WTC11 (cell line): ENCODE measurements at regions not wholly inside any gene's neighbourhood (a gene's known extent, or its start where the extent isn't known, plus 50 kb on each side); places are given as distances from the start of the nearest gene placed in this dataset.

ENCODE experiments used
- ATAC-seq: fragments of 200-7000 bp; cut with Tn5 transposase; 2 replicates; pipeline ENCODE4 v1.10.0; 2021; ENCODE audit warnings: mild to moderate bottlenecking, moderate library complexity
- CTCF ChIA-PET: fragments of 300-600 bp; sonication (Branson Sonifier 250); formaldehyde crosslinking; loops from one replicate; lab custom pipeline; 2021; ENCODE audit warnings: antibody characterized with exemption; lab: Charles Lee
- POLR2A ChIA-PET: fragments of 350-600 bp; sonication (Branson Sonifier 250); formaldehyde crosslinking; loops from one replicate; lab custom pipeline; 2021; ENCODE audit warnings: antibody characterized with exemption; lab: Charles Lee
- DNase-seq: peaks from one replicate; pipeline ENCODE4 v3.0.0; 2021; ENCODE audit warnings: low spot score
- H3K27ac Mint-ChIP-seq: 2 replicates; pipeline ENCODE4 v1.8.0; 2021; ENCODE audit warnings: mixed read lengths
- H3K27me3 Mint-ChIP-seq: 2 replicates; pipeline ENCODE4 v1.8.0; 2021; ENCODE audit warnings: low read depth, mild to moderate bottlenecking, moderate library complexity, mixed read lengths
- H3K36me3 Mint-ChIP-seq: 2 replicates; pipeline ENCODE4 v1.8.0; 2021; ENCODE audit warnings: mixed read lengths
- H3K4me1 Mint-ChIP-seq: 2 replicates; pipeline ENCODE4 v1.8.0; 2022; ENCODE audit warnings: mixed read lengths
- H3K4me3 Mint-ChIP-seq: 2 replicates; pipeline ENCODE4 v1.8.0; 2021; ENCODE audit warnings: mild to moderate bottlenecking, moderate library complexity, mixed read lengths
- H3K9me3 Mint-ChIP-seq: 2 replicates; pipeline ENCODE4 v1.8.0; 2021; ENCODE audit warnings: mixed read lengths
- ATF3 ChIP-seq: sonication (generic); formaldehyde crosslinking; conservative IDR thresholded peaks from 2 replicates; pipeline ENCODE4 v1.8.1; 2022; ENCODE audit warnings: mild to moderate bottlenecking, missing genetic modification reagents
- CREM ChIP-seq: sonication (generic); formaldehyde crosslinking; IDR thresholded peaks from 2 replicates; pipeline ENCODE4 v1.8.1; 2022; ENCODE audit warnings: mild to moderate bottlenecking, missing genetic modification reagents, moderate library complexity
- EMX1 ChIP-seq: fragments of 250-450 bp; sonication (Bioruptor Pico); IDR thresholded peaks from 2 replicates; pipeline ENCODE4 v1.8.0; 2021; ENCODE audit warnings: mild to moderate bottlenecking
- FOXP1 ChIP-seq: sonication (generic); formaldehyde crosslinking; IDR thresholded peaks from 2 replicates; pipeline ENCODE4 v1.8.0; 2022; ENCODE audit warnings: missing genetic modification reagents, mild to moderate bottlenecking, moderate library complexity, borderline replicate concordance
- GRHL2 ChIP-seq: fragments of 250-450 bp; sonication (Bioruptor Pico); IDR thresholded peaks from 2 replicates; pipeline ENCODE4 v1.8.0; 2022; ENCODE audit warnings: mild to moderate bottlenecking, moderate library complexity; ENCODE audit not compliant: insufficient replicate concordance, severe bottlenecking
- HMGXB4 ChIP-seq: sonication (generic); formaldehyde crosslinking; IDR thresholded peaks from 2 replicates; pipeline ENCODE4 v1.8.1; 2023; ENCODE audit warnings: mild to moderate bottlenecking, moderate library complexity, missing genetic modification reagents
- IRF1 ChIP-seq: sonication (generic); formaldehyde crosslinking; IDR thresholded peaks from 2 replicates; pipeline ENCODE4 v1.8.0; 2023; ENCODE audit warnings: missing genetic modification reagents
- MAX ChIP-seq: sonication (generic); formaldehyde crosslinking; IDR thresholded peaks from 2 replicates; pipeline ENCODE4 v1.8.0; 2022; ENCODE audit warnings: mild to moderate bottlenecking, missing genetic modification reagents
- NFATC4 ChIP-seq: fragments of 250-450 bp; sonication (Bioruptor Pico); IDR thresholded peaks from 2 replicates; pipeline ENCODE4 v1.9.0; 2021; ENCODE audit warnings: mild to moderate bottlenecking
- NFE2L1 ChIP-seq: sonication (generic); formaldehyde crosslinking; IDR thresholded peaks from 2 replicates; pipeline ENCODE4 v1.8.1; 2023; ENCODE audit warnings: missing genetic modification reagents
- RELA ChIP-seq: sonication (generic); formaldehyde crosslinking; IDR thresholded peaks from 2 replicates; pipeline ENCODE4 v1.8.1; 2022; ENCODE audit warnings: missing genetic modification reagents, mild to moderate bottlenecking, borderline replicate concordance
- SMAD4 ChIP-seq: sonication (generic); formaldehyde crosslinking; IDR thresholded peaks from 2 replicates; pipeline ENCODE4 v1.8.0; 2022; ENCODE audit warnings: mild to moderate bottlenecking, missing genetic modification reagents
- TEAD4 ChIP-seq: sonication (generic); formaldehyde crosslinking; IDR thresholded peaks from 2 replicates; pipeline ENCODE4 v1.8.0; 2022; ENCODE audit warnings: mild to moderate bottlenecking, missing genetic modification reagents
- USF1 ChIP-seq: sonication (generic); formaldehyde crosslinking; IDR thresholded peaks from 2 replicates; pipeline ENCODE4 v1.8.0; 2022; ENCODE audit warnings: mild to moderate bottlenecking, missing genetic modification reagents
- ZBTB21 ChIP-seq: sonication (generic); formaldehyde crosslinking; IDR thresholded peaks from 2 replicates; pipeline ENCODE4 v1.8.1; 2023; ENCODE audit warnings: mild to moderate bottlenecking, missing genetic modification reagents, borderline replicate concordance
- ZNF671 ChIP-seq: fragments of 250-450 bp; sonication (Bioruptor Pico); IDR thresholded peaks from 2 replicates; pipeline ENCODE4 v1.8.0; 2021; ENCODE audit warnings: mild to moderate bottlenecking
- TF ChIP-seq, protein P1 (sequence below): sonication (generic); formaldehyde crosslinking; IDR thresholded peaks from 2 replicates; pipeline ENCODE4 v1.8.0; 2023; ENCODE audit warnings: missing genetic modification reagents, mild to moderate bottlenecking, borderline replicate concordance
- TF ChIP-seq, protein P2 (sequence below): sonication (generic); formaldehyde crosslinking; IDR thresholded peaks from 2 replicates; pipeline ENCODE4 v1.8.1; 2023; ENCODE audit warnings: mild to moderate bottlenecking, missing genetic modification reagents

GRCh38 chr5:124259017-124259416 lies 487.4 kb downstream of the ZNF608 start:
- no peak for DNase-seq
- Mint-ChIP-seq H3K27ac (no peak overlapping the region), H3K9me3 (peaks cover 24% of the 10 kb centered on the region), H3K36me3 (peaks cover 13% of the 10 kb centered on the region), H3K4me1 (peaks cover 14% of the 10 kb centered on the region), H3K4me3 (no peak overlapping the region), H3K27me3 (peaks cover 7% of the 10 kb centered on the region)
- POLR2A ChIA-PET, result no interaction called here
- ATAC-seq, result no peak
- CTCF ChIA-PET, result no interaction called here
- TF ChIP-seq, protein P1, sequence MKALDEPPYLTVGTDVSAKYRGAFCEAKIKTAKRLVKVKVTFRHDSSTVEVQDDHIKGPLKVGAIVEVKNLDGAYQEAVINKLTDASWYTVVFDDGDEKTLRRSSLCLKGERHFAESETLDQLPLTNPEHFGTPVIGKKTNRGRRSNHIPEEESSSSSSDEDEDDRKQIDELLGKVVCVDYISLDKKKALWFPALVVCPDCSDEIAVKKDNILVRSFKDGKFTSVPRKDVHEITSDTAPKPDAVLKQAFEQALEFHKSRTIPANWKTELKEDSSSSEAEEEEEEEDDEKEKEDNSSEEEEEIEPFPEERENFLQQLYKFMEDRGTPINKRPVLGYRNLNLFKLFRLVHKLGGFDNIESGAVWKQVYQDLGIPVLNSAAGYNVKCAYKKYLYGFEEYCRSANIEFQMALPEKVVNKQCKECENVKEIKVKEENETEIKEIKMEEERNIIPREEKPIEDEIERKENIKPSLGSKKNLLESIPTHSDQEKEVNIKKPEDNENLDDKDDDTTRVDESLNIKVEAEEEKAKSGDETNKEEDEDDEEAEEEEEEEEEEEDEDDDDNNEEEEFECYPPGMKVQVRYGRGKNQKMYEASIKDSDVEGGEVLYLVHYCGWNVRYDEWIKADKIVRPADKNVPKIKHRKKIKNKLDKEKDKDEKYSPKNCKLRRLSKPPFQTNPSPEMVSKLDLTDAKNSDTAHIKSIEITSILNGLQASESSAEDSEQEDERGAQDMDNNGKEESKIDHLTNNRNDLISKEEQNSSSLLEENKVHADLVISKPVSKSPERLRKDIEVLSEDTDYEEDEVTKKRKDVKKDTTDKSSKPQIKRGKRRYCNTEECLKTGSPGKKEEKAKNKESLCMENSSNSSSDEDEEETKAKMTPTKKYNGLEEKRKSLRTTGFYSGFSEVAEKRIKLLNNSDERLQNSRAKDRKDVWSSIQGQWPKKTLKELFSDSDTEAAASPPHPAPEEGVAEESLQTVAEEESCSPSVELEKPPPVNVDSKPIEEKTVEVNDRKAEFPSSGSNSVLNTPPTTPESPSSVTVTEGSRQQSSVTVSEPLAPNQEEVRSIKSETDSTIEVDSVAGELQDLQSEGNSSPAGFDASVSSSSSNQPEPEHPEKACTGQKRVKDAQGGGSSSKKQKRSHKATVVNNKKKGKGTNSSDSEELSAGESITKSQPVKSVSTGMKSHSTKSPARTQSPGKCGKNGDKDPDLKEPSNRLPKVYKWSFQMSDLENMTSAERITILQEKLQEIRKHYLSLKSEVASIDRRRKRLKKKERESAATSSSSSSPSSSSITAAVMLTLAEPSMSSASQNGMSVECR, result no peak
- no peak for TF ChIP-seq HMGXB4 (CRISPR knock-in tag)
- TF ChIP-seq MAX, result no peak
- no peak for TF ChIP-seq ATF3 (CRISPR knock-in tag)
- TF ChIP-seq, protein P2, sequence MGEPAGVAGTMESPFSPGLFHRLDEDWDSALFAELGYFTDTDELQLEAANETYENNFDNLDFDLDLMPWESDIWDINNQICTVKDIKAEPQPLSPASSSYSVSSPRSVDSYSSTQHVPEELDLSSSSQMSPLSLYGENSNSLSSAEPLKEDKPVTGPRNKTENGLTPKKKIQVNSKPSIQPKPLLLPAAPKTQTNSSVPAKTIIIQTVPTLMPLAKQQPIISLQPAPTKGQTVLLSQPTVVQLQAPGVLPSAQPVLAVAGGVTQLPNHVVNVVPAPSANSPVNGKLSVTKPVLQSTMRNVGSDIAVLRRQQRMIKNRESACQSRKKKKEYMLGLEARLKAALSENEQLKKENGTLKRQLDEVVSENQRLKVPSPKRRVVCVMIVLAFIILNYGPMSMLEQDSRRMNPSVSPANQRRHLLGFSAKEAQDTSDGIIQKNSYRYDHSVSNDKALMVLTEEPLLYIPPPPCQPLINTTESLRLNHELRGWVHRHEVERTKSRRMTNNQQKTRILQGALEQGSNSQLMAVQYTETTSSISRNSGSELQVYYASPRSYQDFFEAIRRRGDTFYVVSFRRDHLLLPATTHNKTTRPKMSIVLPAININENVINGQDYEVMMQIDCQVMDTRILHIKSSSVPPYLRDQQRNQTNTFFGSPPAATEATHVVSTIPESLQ (CRISPR knock-in tag), result no peak
- TF ChIP-seq CREM (CRISPR knock-in tag), result no peak
- no peak for TF ChIP-seq NFATC4 (CRISPR knock-in tag)
- no peak for TF ChIP-seq IRF1 (CRISPR knock-in tag)
- TF ChIP-seq EMX1, result no peak
- TF ChIP-seq ZBTB21 (CRISPR knock-in tag), result no peak
- no peak for TF ChIP-seq SMAD4 (CRISPR knock-in tag)
- no peak for TF ChIP-seq GRHL2 (CRISPR knock-in tag)
- no peak for TF ChIP-seq FOXP1 (CRISPR knock-in tag)
- no peak for TF ChIP-seq RELA
- no peak for TF ChIP-seq USF1 (CRISPR knock-in tag)

DNA sequence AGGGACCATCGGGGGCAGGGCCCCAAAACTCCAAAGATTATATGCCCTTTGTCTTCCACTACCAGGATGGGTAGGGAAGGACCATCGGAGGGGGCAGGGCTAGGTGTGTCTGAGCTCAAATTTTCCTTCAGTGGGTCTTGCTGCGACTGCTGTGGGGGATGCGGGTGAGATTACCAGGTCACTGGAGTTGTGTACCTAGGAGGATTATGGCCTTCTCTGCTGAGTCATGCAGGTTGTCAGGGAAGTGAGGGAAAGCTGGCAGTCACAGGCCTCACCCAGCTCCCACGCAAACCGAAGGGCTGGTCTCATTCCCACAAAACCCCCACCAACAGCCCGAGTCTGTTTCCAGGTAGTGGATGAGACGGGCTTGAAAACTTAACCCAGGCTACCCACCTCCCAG lies 489.4 kb downstream of the ZNF608 start:
- TF ChIP-seq EMX1, result no peak
- TF ChIP-seq NFE2L1 (CRISPR knock-in tag), result peak; percentile 52; the same call in 1 of the 2 replicates
- no peak for TF ChIP-seq TEAD4 (CRISPR knock-in tag)
- TF ChIP-seq ZNF671 (CRISPR knock-in tag), result no peak
- TF ChIP-seq, all 79 proteins: peak for 1
- no peak for ATAC-seq
- CTCF ChIA-PET, result interaction anchor here (1.3 kb wide), 1 partner anchor 32 kb away, joined by 4 read pairs; no protein-coding TSS in a partner anchor
- H3K9me3 Mint-ChIP-seq, result peaks cover 24% of the 10 kb centered on the region
- H3K27me3 Mint-ChIP-seq, result peaks cover 7% of the 10 kb centered on the region
- DNase-seq, result no peak
- H3K4me1 Mint-ChIP-seq, result peaks cover 17% of the 10 kb centered on the region
- H3K27ac Mint-ChIP-seq, result no peak overlapping the region
- H3K36me3 Mint-ChIP-seq, result peaks cover 13% of the 10 kb centered on the region
- H3K4me3 Mint-ChIP-seq, result no peak overlapping the region
- POLR2A ChIA-PET, result no interaction called here
